Calu3 (cell line): ENCODE measurements at regions not wholly inside any gene's neighbourhood (a gene's known extent, or its start where the extent isn't known, plus 50 kb on each side); places are given as distances from the start of the nearest gene placed in this dataset.

Source experiments
- BruUV-seq: library from RNA; stranded (reverse); fragments of 400-500 nt; replicated peaks from 2 replicates; lab custom pipeline; 2021; lab: Mats Ljungman, UMichigan
- CTCF ChIA-PET: fragments of 300-600 bp; sonication (Branson Sonifier 250); formaldehyde crosslinking; loops from one replicate; lab custom pipeline; 2022; ENCODE audit warnings: antibody characterized with exemption; lab: Charles Lee
- DNase-seq: peaks from one replicate; pipeline ENCODE4 v3.0.0; 2022
- H3K27ac Mint-ChIP-seq: one replicate; pipeline ENCODE4 v1.8.0; 2022; ENCODE audit warnings: mixed read lengths; ENCODE audit not compliant: unreplicated experiment
- H3K27me3 Mint-ChIP-seq: one replicate; pipeline ENCODE4 v1.8.0; 2022; ENCODE audit warnings: mixed read lengths; ENCODE audit not compliant: unreplicated experiment
- H3K36me3 Mint-ChIP-seq: one replicate; pipeline ENCODE4 v1.8.0; 2022; ENCODE audit warnings: mild to moderate bottlenecking, moderate library complexity, mixed read lengths; ENCODE audit not compliant: insufficient read depth, unreplicated experiment
- H3K4me1 Mint-ChIP-seq: one replicate; pipeline ENCODE4 v1.8.0; 2022; ENCODE audit warnings: mild to moderate bottlenecking, low read depth, mixed read lengths; ENCODE audit not compliant: unreplicated experiment
- H3K4me3 Mint-ChIP-seq: one replicate; pipeline ENCODE4 v1.8.0; 2022; ENCODE audit warnings: mild to moderate bottlenecking, low read depth, moderate library complexity, mixed read lengths; ENCODE audit not compliant: unreplicated experiment
- H3K9me3 Mint-ChIP-seq: one replicate; pipeline ENCODE4 v1.8.0; 2022; ENCODE audit warnings: low read depth, mixed read lengths; ENCODE audit not compliant: unreplicated experiment
- intact Hi-C: fragments of 100-400 bp; cut with micrococcal nuclease; formaldehyde crosslinking; loops from one replicate; pipeline ENCODE4 v1.10.0; 2022; ENCODE audit not compliant: unreplicated experiment
- TF ChIP-seq, protein P1 (sequence below): fragments of 200-600 bp; IDR thresholded peaks from one replicate; pipeline ENCODE4 v1.8.0; 2022; ENCODE audit warnings: antibody characterized with exemption; ENCODE audit not compliant: unreplicated experiment

GRCh38 chr16:86640265-86640843, 62.0 kb downstream of the FOXL1 start:
- no peak overlapping the region for H3K4me3 Mint-ChIP-seq
- intact Hi-C loops, result no loop called here
- no peaks in the 10 kb centered on the region for H3K9me3 Mint-ChIP-seq
- CTCF ChIA-PET, result interaction anchor here (0.6 kb wide), 1 partner anchor 57 kb away, joined by 3 read pairs; no protein-coding TSS in a partner anchor
- H3K4me1 Mint-ChIP-seq, result peaks cover 3% of the 10 kb centered on the region
- no peak overlapping the region for H3K27ac Mint-ChIP-seq
- TF ChIP-seq, protein P1, sequence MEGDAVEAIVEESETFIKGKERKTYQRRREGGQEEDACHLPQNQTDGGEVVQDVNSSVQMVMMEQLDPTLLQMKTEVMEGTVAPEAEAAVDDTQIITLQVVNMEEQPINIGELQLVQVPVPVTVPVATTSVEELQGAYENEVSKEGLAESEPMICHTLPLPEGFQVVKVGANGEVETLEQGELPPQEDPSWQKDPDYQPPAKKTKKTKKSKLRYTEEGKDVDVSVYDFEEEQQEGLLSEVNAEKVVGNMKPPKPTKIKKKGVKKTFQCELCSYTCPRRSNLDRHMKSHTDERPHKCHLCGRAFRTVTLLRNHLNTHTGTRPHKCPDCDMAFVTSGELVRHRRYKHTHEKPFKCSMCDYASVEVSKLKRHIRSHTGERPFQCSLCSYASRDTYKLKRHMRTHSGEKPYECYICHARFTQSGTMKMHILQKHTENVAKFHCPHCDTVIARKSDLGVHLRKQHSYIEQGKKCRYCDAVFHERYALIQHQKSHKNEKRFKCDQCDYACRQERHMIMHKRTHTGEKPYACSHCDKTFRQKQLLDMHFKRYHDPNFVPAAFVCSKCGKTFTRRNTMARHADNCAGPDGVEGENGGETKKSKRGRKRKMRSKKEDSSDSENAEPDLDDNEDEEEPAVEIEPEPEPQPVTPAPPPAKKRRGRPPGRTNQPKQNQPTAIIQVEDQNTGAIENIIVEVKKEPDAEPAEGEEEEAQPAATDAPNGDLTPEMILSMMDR, result no peak
- no peak for DNase-seq
- BruUV-seq, result no TSS peak
- H3K36me3 Mint-ChIP-seq, result no peaks in the 10 kb centered on the region
- peaks cover 12% of the 10 kb centered on the region for H3K27me3 Mint-ChIP-seq

- H3K27ac Mint-ChIP-seq, result no peak overlapping the region
- H3K9me3 Mint-ChIP-seq, result no peaks in the 10 kb centered on the region
- DNase-seq, result no peak
- BruUV-seq, result no TSS peak
- H3K27me3 Mint-ChIP-seq, result peaks cover 10% of the 10 kb centered on the region
- intact Hi-C loops, result no loop called here
- H3K4me1 Mint-ChIP-seq, result no peaks in the 10 kb centered on the region
- TF ChIP-seq, protein P1, result no peak
- no peak overlapping the region for H3K4me3 Mint-ChIP-seq
- CTCF ChIA-PET, result no interaction called here
- H3K36me3 Mint-ChIP-seq, result no peaks in the 10 kb centered on the region
Measured at GRCh38 chr16:86642087-86642486, 63.7 kb downstream of the FOXL1 start.

GRCh38 chr16:86643671-86644070, 65.3 kb downstream of the FOXL1 start:
- H3K4me1 Mint-ChIP-seq, result no peaks in the 10 kb centered on the region
- no TSS peak for BruUV-seq
- H3K9me3 Mint-ChIP-seq, result no peaks in the 10 kb centered on the region
- H3K27me3 Mint-ChIP-seq, result no peaks in the 10 kb centered on the region
- TF ChIP-seq, protein P1, result no peak
- CTCF ChIA-PET, result interaction anchor here (0.7 kb wide), 1 partner anchor 181 kb away, joined by 3 read pairs; no protein-coding TSS in a partner anchor
- no peaks in the 10 kb centered on the region for H3K36me3 Mint-ChIP-seq
- intact Hi-C loops, result no loop called here
- no peak overlapping the region for H3K4me3 Mint-ChIP-seq
- DNase-seq, result no peak
- H3K27ac Mint-ChIP-seq, result no peak overlapping the region

DNA sequence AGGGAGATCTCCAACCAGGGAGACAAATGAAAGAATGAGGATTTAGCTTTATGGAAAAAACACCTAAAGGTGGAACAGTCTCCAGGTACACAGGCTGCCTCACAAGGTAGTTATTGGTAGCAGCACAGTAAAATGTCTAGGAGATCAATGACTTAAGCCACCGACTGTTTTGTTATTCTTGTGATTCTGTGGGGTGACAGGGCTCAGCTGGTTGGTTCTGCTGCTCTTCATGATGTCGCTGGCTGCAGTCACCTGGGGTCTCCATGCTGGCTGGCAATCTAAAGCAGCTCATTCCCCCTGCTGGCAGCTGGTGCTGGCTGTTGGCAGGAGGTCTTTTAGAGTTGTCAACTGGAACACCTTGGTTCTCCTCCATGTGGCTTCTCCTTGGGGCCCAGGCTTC, 69.2 kb downstream of the FOXL1 start:
- Mint-ChIP-seq H3K27me3 (no peaks in the 10 kb centered on the region), H3K4me3 (no peak overlapping the region), H3K27ac (no peak overlapping the region), H3K4me1 (peaks cover 8% of the 10 kb centered on the region), H3K9me3 (no peaks in the 10 kb centered on the region), H3K36me3 (no peaks in the 10 kb centered on the region)
- intact Hi-C loops, result no loop called here
- CTCF ChIA-PET, result interaction anchor here (0.9 kb wide), 1 partner anchor 17 kb away, joined by 3 read pairs; no protein-coding TSS in a partner anchor
- DNase-seq, result no peak
- BruUV-seq, result no TSS peak
- TF ChIP-seq, protein P1, result no peak
